ENCODE measurements at regions not wholly inside any gene's neighbourhood (a gene's known extent, or its start where the extent isn't known, plus 50 kb on each side); places are given as distances from the start of the nearest gene placed in this dataset.

GRCh38 chr1:177631770-177632169, 338.1 kb downstream of the SEC16B start:
- Mint-ChIP-seq H3K9me3 (peaks cover 10% of the 10 kb centered on the region), H3K27ac (no peak overlapping the region), H3K27me3 (no peaks in the 10 kb centered on the region), H3K4me3 (no peak overlapping the region), H3K4me1 (ENCODE audit: unreplicated experiment) (no peaks in the 10 kb centered on the region), H3K36me3 (no peaks in the 10 kb centered on the region)
- no peak for TF ChIP-seq CTCF (conservative IDR thresholded peaks at IDR 0.05)
- DNase-seq (ENCODE audit: extremely low spot score, unreplicated experiment), result no peak

- Mint-ChIP-seq H3K4me3 (no peak overlapping the region), H3K27me3 (no peaks in the 10 kb centered on the region), H3K27ac (no peak overlapping the region), H3K4me1 (ENCODE audit: unreplicated experiment) (no peaks in the 10 kb centered on the region), H3K36me3 (no peaks in the 10 kb centered on the region), H3K9me3 (peaks cover 10% of the 10 kb centered on the region)
- TF ChIP-seq CTCF (conservative IDR thresholded peaks at IDR 0.05), result no peak
- DNase-seq (ENCODE audit: extremely low spot score, unreplicated experiment), result no peak
Observed at GRCh38 chr1:177629526-177629925, 340.3 kb downstream of the SEC16B start.

GRCh38 chr1:177627148-177627910, 342.5 kb downstream of the SEC16B start:
- no peaks in the 10 kb centered on the region for H3K9me3 Mint-ChIP-seq
- TF ChIP-seq CTCF (conservative IDR thresholded peaks at IDR 0.05), result no peak
- DNase-seq (ENCODE audit: extremely low spot score, unreplicated experiment), result no peak
- no peaks in the 10 kb centered on the region for H3K27me3 Mint-ChIP-seq
- no peaks in the 10 kb centered on the region for H3K36me3 Mint-ChIP-seq
- no peaks in the 10 kb centered on the region for H3K4me1 Mint-ChIP-seq (ENCODE audit: unreplicated experiment)
- no peak overlapping the region for H3K27ac Mint-ChIP-seq
- no peak overlapping the region for H3K4me3 Mint-ChIP-seq

GRCh38 chr1:177620636-177621190, 349.1 kb downstream of the SEC16B start:
- no peak for DNase-seq (ENCODE audit: extremely low spot score, unreplicated experiment)
- Mint-ChIP-seq H3K27ac (peak overlapping the region; percentile 57), H3K9me3 (no peaks in the 10 kb centered on the region), H3K36me3 (no peaks in the 10 kb centered on the region), H3K27me3 (no peaks in the 10 kb centered on the region), H3K4me3 (no peak overlapping the region), H3K4me1 (ENCODE audit: unreplicated experiment) (peaks cover 5% of the 10 kb centered on the region)
- TF ChIP-seq CTCF (conservative IDR thresholded peaks at IDR 0.05), result no peak

- H3K4me3 Mint-ChIP-seq, result peak overlapping the region; percentile 6
- no peaks in the 10 kb centered on the region for H3K27me3 Mint-ChIP-seq
Observed at GRCh38 chr1:177615251-177615650, 354.6 kb downstream of the SEC16B start.

More at GRCh38 chr1:177615251-177615650, 354.6 kb downstream of the SEC16B start:
- no peak for DNase-seq (ENCODE audit: extremely low spot score, unreplicated experiment)
- no peak for TF ChIP-seq CTCF (conservative IDR thresholded peaks at IDR 0.05)
- H3K27ac Mint-ChIP-seq, result no peak overlapping the region
- no peaks in the 10 kb centered on the region for H3K9me3 Mint-ChIP-seq
- no peaks in the 10 kb centered on the region for H3K36me3 Mint-ChIP-seq
- peaks cover 7% of the 10 kb centered on the region for H3K4me1 Mint-ChIP-seq (ENCODE audit: unreplicated experiment)
